T-helper 1 cell treated with Interleukin-12 subunit alpha and Interleukin-12 subunit beta and Interleukin-4 antibody, amounts not matched to agents 30 ng/mL and 1 ng/mL, for 36 hours (primary cell): ENCODE measurements at regions not wholly inside any gene's neighbourhood (a gene's known extent, or its start where the extent isn't known, plus 50 kb on each side); places are given as distances from the start of the nearest gene placed in this dataset.

Experiments used
- intact Hi-C: fragments of 100-400 bp; cut with micrococcal nuclease; formaldehyde crosslinking; loops from one replicate; pipeline ENCODE4 v1.15.1; 2024

- intact Hi-C loops = no loop called here
Observed at GRCh38 chr1:157409927-157410326, 142.4 kb downstream of the FCRL5 start.

GRCh38 chr1:157407917-157408525 is 144.3 kb downstream of the FCRL5 start:
- intact Hi-C loops = no loop called here

- intact Hi-C loops = no loop called here
Observed at GRCh38 chr1:157407367-157407766, 144.9 kb downstream of the FCRL5 start.

- intact Hi-C loops = no loop called here
Observed at GRCh38 chr1:157405662-157406061, 146.7 kb downstream of the FCRL5 start.

GRCh38 chr1:157404614-157405013 is 147.7 kb downstream of the FCRL5 start:
- intact Hi-C loops = no loop called here

GRCh38 chr1:157404063-157404501 is 148.2 kb downstream of the FCRL5 start:
- intact Hi-C loops = no loop called here

GRCh38 chr1:157403608-157404007 is 148.7 kb downstream of the FCRL5 start:
- intact Hi-C loops = no loop called here

GRCh38 chr1:157403203-157403602 is 149.1 kb downstream of the FCRL5 start:
- intact Hi-C loops = no loop called here

- intact Hi-C loops = no loop called here
Observed at GRCh38 chr1:157400766-157401165, 151.5 kb downstream of the FCRL5 start.

- intact Hi-C loops = no loop called here
Observed at GRCh38 chr1:157399984-157400382, 152.3 kb downstream of the FCRL5 start.

GRCh38 chr1:157399343-157399983 is 152.9 kb downstream of the FCRL5 start:
- intact Hi-C loops = no loop called here

GRCh38 chr1:157390651-157391050 is 161.7 kb downstream of the FCRL5 start:
- intact Hi-C loops = no loop called here

- intact Hi-C loops = no loop called here
Observed at GRCh38 chr1:157388057-157388456, 164.3 kb downstream of the FCRL5 start.

GRCh38 chr1:157384258-157384657 is 168.1 kb downstream of the FCRL5 start:
- intact Hi-C loops = no loop called here

GRCh38 chr1:157382351-157382750 is 170.0 kb downstream of the FCRL5 start:
- intact Hi-C loops = no loop called here

- intact Hi-C loops = no loop called here
Observed at GRCh38 chr1:157380523-157380922, 171.8 kb downstream of the FCRL5 start.

- intact Hi-C loops = loop anchor here (1.0 to 10.0 kb wide), 2 partner anchors 113 to 748 kb away; a partner anchor contains a TSS
Observed at GRCh38 chr1:157377280-157377713, 175.0 kb downstream of the FCRL5 start.

GRCh38 chr1:157376681-157377080 is 175.6 kb downstream of the FCRL5 start:
- intact Hi-C loops = loop anchor here (1.0 to 10.0 kb wide), 2 partner anchors 114 to 748 kb away; a partner anchor contains a TSS

GRCh38 chr1:157372311-157372710 is 180.0 kb downstream of the FCRL5 start:
- intact Hi-C loops = loop anchor here (10.0 kb wide), 1 partner anchor 752 kb away; a partner anchor contains a TSS

GRCh38 chr1:157371826-157372225 is 180.5 kb downstream of the FCRL5 start:
- intact Hi-C loops = loop anchor here (10.0 kb wide), 1 partner anchor 753 kb away; a partner anchor contains a TSS

- intact Hi-C loops = loop anchor here (10.0 kb wide), 1 partner anchor 754 kb away; a partner anchor contains a TSS
Observed at GRCh38 chr1:157371221-157371620, 181.1 kb downstream of the FCRL5 start.

- intact Hi-C loops = loop anchor here (1.0 to 10.0 kb wide), 2 partner anchors 120 to 754 kb away; a partner anchor contains a TSS
Observed at GRCh38 chr1:157370698-157371097, 181.6 kb downstream of the FCRL5 start.
